Activated CD8-positive, alpha-beta T cell treated with anti-CD3 and anti-CD28 coated beads for 36 hours (primary cell): ENCODE measurements at regions not wholly inside any gene's neighbourhood (a gene's known extent, or its start where the extent isn't known, plus 50 kb on each side); places are given as distances from the start of the nearest gene placed in this dataset.

Experiments used
- ATAC-seq: fragments of 200-7000 bp; cut with Tn5 transposase; one replicate; pipeline ENCODE4 v1.10.0; 2021; ENCODE audit warnings: mild to moderate bottlenecking, moderate library complexity
- CTCF ChIA-PET: fragments of 350-600 bp; sonication (Branson Sonifier 250); formaldehyde crosslinking; loops from one replicate; lab custom pipeline; 2021; ENCODE audit warnings: antibody characterized with exemption; lab: Charles Lee
- POLR2A ChIA-PET: fragments of 350-600 bp; sonication (Branson Sonifier 250); formaldehyde crosslinking; loops from one replicate; lab custom pipeline; 2021; ENCODE audit warnings: antibody characterized with exemption; lab: Charles Lee
- DNase-seq: peaks from one replicate; pipeline ENCODE4 v3.0.0-alpha.2; 2020
- H3K27ac Mint-ChIP-seq: one replicate; pipeline ENCODE4 v1.8.0; 2021; ENCODE audit warnings: mild to moderate bottlenecking, mixed read lengths
- H3K27me3 Mint-ChIP-seq: one replicate; pipeline ENCODE4 v1.8.0; 2021; ENCODE audit warnings: mixed read lengths
- H3K36me3 Mint-ChIP-seq: one replicate; pipeline ENCODE4 v1.8.0; 2021; ENCODE audit warnings: low read depth, mixed read lengths
- H3K4me1 Mint-ChIP-seq: one replicate; pipeline ENCODE4 v1.8.0; 2021; ENCODE audit warnings: low read depth, mixed read lengths
- H3K4me3 Mint-ChIP-seq: one replicate; pipeline ENCODE4 v1.8.0; 2021; ENCODE audit warnings: mild to moderate bottlenecking, moderate library complexity, mixed read lengths
- H3K9me3 Mint-ChIP-seq: one replicate; pipeline ENCODE4 v1.8.0; 2021; ENCODE audit warnings: mixed read lengths
- intact Hi-C: fragments of 100-400 bp; cut with micrococcal nuclease; formaldehyde crosslinking; loops from one replicate; pipeline ENCODE4 v1.10.0; 2022
- TF ChIP-seq, protein P1 (sequence below): fragments of 200-600 bp; IDR thresholded peaks from one replicate; pipeline ENCODE4 v1.8.0; 2022; ENCODE audit warnings: antibody characterized with exemption, mild to moderate bottlenecking

DNA sequence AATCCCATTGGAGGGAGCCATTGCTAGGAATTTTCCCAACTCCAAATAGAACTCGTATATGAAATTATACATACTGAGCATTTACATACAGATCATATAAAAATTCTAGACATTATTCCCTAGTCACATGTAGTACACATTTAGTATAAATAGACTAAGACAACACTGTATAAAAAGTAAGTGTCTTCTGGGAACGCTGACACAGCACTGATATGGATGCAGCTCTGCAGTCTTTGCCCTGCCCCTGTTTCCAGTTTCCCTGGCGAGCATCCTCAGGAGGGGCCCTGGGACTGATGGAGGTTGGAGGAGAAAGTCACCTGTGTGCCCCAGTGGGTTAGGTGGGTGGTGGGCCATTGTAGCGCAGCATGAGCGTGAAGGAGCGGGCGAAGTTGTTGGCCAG, 97.8 kb upstream of the CLMN start:
- no peak overlapping the region for H3K4me3 Mint-ChIP-seq
- ChIA-PET POLR2A (interaction anchor here (1.8 kb wide), 1 partner anchor 10 kb away, joined by 4 read pairs; no protein-coding TSS in a partner anchor), CTCF (no interaction called here)
- intact Hi-C loops = no loop called here
- H3K27me3 Mint-ChIP-seq = no peaks in the 10 kb centered on the region
- H3K36me3 Mint-ChIP-seq = peaks cover 53% of the 10 kb centered on the region
- H3K27ac Mint-ChIP-seq = no peak overlapping the region
- TF ChIP-seq, protein P1, sequence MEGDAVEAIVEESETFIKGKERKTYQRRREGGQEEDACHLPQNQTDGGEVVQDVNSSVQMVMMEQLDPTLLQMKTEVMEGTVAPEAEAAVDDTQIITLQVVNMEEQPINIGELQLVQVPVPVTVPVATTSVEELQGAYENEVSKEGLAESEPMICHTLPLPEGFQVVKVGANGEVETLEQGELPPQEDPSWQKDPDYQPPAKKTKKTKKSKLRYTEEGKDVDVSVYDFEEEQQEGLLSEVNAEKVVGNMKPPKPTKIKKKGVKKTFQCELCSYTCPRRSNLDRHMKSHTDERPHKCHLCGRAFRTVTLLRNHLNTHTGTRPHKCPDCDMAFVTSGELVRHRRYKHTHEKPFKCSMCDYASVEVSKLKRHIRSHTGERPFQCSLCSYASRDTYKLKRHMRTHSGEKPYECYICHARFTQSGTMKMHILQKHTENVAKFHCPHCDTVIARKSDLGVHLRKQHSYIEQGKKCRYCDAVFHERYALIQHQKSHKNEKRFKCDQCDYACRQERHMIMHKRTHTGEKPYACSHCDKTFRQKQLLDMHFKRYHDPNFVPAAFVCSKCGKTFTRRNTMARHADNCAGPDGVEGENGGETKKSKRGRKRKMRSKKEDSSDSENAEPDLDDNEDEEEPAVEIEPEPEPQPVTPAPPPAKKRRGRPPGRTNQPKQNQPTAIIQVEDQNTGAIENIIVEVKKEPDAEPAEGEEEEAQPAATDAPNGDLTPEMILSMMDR = no peak
- H3K9me3 Mint-ChIP-seq = peaks cover 9% of the 10 kb centered on the region
- no peak for DNase-seq
- no peak for ATAC-seq
- H3K4me1 Mint-ChIP-seq = no peaks in the 10 kb centered on the region

DNA sequence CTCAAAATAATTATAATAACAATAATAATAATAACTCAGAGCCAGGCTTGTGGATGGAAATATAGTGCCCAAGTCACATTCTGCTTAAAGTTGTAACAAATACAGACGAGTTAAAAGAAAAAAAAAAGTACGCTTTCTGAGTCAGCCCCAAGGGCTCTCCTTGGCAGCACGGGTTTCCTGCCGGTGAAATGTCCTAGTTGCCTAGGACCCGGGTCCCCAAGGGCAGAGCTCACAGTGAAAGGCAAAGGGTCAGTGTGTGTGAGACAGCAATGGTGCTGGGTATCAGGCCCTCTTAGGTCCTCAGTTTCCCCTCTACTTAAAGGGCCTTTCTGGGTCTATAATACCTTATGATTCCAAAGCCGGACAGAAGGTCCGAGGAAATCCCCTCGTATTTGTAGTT, 96.3 kb upstream of the CLMN start:
- Mint-ChIP-seq H3K36me3 (peaks cover 38% of the 10 kb centered on the region), H3K4me3 (no peak overlapping the region), H3K9me3 (peaks cover 5% of the 10 kb centered on the region), H3K27me3 (no peaks in the 10 kb centered on the region), H3K4me1 (no peaks in the 10 kb centered on the region), H3K27ac (no peak overlapping the region)
- TF ChIP-seq, protein P1 = no peak
- intact Hi-C loops = no loop called here
- POLR2A ChIA-PET = no interaction called here
- CTCF ChIA-PET = no interaction called here
- no peak for DNase-seq
- ATAC-seq = no peak

DNA sequence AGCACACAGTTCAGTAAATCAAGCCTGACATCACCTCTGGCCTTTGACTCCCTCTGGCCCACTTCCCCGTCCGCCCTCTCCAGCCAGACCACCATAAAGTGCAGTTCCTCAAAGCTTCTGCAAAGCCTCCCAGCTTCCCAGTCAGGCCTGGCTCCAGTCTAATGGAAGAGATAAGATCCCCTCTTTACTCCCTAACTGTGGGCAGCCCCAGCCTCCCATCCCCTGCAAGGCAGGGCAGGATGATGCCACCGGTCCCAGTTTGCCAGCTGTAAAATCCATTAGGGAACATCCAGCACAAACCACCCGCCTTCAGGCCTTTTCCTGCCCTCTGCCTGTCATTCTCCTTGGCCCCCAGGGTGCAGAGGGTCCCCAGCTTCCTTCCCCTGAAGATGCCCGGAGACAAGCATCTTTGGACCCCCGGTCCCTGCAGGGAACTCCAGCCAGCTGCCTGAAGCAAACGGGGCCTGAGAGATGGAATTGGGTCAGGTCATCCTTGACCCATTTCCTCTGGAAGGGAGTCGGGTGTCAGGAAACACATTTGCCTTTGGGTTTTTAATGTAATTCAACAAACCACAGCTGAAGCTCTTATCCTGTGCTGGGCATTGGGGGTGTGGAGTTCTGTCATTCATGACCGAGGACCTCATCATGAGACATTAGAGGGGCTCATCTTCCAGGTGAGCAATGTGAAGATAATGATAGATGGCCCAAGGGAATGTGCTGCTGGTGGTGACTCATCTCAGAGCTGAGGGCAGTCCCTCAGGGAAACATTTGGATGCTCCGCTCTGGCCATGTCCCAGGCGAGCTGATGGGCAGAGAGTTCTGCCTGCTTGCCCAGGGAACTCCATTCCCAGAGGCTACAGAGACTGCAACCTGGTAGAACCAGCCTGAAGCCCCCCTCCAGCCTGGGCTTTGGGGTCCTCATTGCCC, 93.8 kb upstream of the CLMN start:
- H3K27ac Mint-ChIP-seq = no peak overlapping the region

DNA sequence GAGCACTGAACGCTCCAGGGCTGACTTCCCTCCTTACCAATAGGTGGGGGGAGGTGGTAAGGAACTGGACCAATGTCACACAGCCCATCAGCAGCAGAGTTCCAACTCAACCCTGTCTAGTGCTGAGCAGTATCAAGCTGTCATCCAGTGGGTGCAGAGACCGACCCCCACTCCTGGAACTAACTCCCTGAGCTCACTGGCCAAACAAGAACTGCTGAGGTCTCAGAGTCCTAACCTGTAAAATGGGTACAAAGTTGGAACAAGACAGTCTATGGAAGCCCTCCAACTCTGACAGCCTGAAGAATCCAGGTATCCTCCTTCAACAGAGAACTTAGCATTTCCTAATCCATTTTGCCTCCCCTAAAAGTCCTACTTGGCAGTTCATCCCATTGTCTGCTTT, 91.1 kb upstream of the CLMN start:
- Mint-ChIP-seq H3K27me3 (no peaks in the 10 kb centered on the region), H3K4me1 (no peaks in the 10 kb centered on the region), H3K4me3 (no peak overlapping the region), H3K36me3 (peaks cover 3% of the 10 kb centered on the region), H3K27ac (no peak overlapping the region), H3K9me3 (no peaks in the 10 kb centered on the region)
- CTCF ChIA-PET = no interaction called here
- no peak for DNase-seq
- POLR2A ChIA-PET = no interaction called here
- intact Hi-C loops = no loop called here
- TF ChIP-seq, protein P1 = no peak
- ATAC-seq = no peak

More for the DNA sequence above, 93.8 kb upstream of the CLMN start:
- ATAC-seq = no peak
- Mint-ChIP-seq H3K36me3 (peaks cover 21% of the 10 kb centered on the region), H3K27me3 (no peaks in the 10 kb centered on the region), H3K4me3 (no peak overlapping the region), H3K9me3 (no peaks in the 10 kb centered on the region), H3K4me1 (no peaks in the 10 kb centered on the region)
- no peak for DNase-seq
- POLR2A ChIA-PET = no interaction called here
- CTCF ChIA-PET = interaction anchor here (1.3 kb wide), 1 partner anchor 29 kb away, joined by 4 read pairs; no protein-coding TSS in a partner anchor
- TF ChIP-seq, protein P1 = no peak
- intact Hi-C loops = no loop called here

DNA sequence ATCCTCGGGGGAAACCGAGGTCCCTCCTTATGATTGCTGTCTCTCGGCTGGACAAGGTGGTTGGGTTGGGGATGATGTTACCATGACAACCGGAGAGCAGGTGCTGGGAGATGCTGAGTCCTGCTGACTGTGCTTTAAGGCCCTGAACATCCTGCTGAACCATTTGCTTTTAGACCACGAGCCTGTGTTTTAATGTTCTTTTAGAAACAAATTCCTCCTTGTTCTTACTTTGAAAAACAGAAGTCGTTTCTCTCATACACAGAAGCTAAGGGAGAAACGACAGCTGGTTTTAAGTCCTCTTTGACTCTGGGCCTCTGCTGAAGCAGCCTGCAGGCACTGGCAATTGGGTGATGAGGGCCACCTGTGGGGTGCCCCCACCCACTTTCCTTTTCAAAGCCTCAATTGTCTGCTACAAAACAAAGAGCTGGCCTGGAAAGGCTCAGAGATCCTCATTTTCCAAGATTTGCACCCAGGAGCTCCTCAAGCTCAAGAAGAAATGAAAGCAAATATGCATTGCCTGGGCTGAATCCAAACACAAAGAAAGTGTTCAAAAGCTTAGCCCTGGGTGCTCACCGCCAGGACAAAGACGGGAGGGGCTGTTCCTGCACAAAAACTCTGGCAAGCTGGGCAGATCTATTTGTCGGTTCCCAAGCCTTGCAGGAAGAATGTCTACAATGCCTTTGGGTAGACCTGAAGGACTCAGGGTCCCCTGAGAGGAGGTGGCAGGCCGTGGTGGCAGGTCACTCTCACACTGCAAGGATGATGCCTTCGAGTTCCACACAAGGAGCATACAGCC, 90.0 kb upstream of the CLMN start:
- ChIA-PET CTCF (no interaction called here), POLR2A (no interaction called here)
- ATAC-seq = no peak
- Mint-ChIP-seq H3K4me1 (no peaks in the 10 kb centered on the region), H3K36me3 (peaks cover 1% of the 10 kb centered on the region), H3K4me3 (no peak overlapping the region), H3K9me3 (no peaks in the 10 kb centered on the region), H3K27me3 (no peaks in the 10 kb centered on the region), H3K27ac (no peak overlapping the region)
- no peak for DNase-seq
- intact Hi-C loops = no loop called here
- TF ChIP-seq, protein P1 = no peak
